ENCODE measurements at regions not wholly inside any gene's neighbourhood (a gene's known extent, or its start where the extent isn't known, plus 50 kb on each side); places are given as distances from the start of the nearest gene placed in this dataset.

GRCh38 chr3:104642827-104643226 is 723.9 kb upstream of the ALCAM start:
- Mint-ChIP-seq H3K36me3 (no peaks in the 10 kb centered on the region), H3K4me1 (ENCODE audit: unreplicated experiment) (no peaks in the 10 kb centered on the region), H3K9me3 (peaks cover 10% of the 10 kb centered on the region), H3K27ac (no peak overlapping the region), H3K27me3 (no peaks in the 10 kb centered on the region), H3K4me3 (no peak overlapping the region)
- TF ChIP-seq CTCF (conservative IDR thresholded peaks at IDR 0.05): no peak
- DNase-seq (ENCODE audit: extremely low spot score, unreplicated experiment): no peak

GRCh38 chr3:104646196-104646595 is 720.5 kb upstream of the ALCAM start:
- Mint-ChIP-seq H3K36me3 (no peaks in the 10 kb centered on the region), H3K27ac (no peak overlapping the region), H3K4me3 (no peak overlapping the region), H3K4me1 (ENCODE audit: unreplicated experiment) (no peaks in the 10 kb centered on the region), H3K27me3 (no peaks in the 10 kb centered on the region), H3K9me3 (no peaks in the 10 kb centered on the region)
- TF ChIP-seq CTCF (conservative IDR thresholded peaks at IDR 0.05): no peak
- DNase-seq (ENCODE audit: extremely low spot score, unreplicated experiment): no peak

- no peaks in the 10 kb centered on the region for H3K27me3 Mint-ChIP-seq
- H3K9me3 Mint-ChIP-seq: no peaks in the 10 kb centered on the region
- no peaks in the 10 kb centered on the region for H3K36me3 Mint-ChIP-seq
- H3K4me1 Mint-ChIP-seq (ENCODE audit: unreplicated experiment): no peaks in the 10 kb centered on the region
- DNase-seq (ENCODE audit: extremely low spot score, unreplicated experiment): no peak
- TF ChIP-seq CTCF (conservative IDR thresholded peaks at IDR 0.05): no peak
- no peak overlapping the region for H3K4me3 Mint-ChIP-seq
- H3K27ac Mint-ChIP-seq: no peak overlapping the region
Measured at GRCh38 chr3:104648823-104649222, 717.9 kb upstream of the ALCAM start.

- no peaks in the 10 kb centered on the region for H3K27me3 Mint-ChIP-seq
- no peaks in the 10 kb centered on the region for H3K4me1 Mint-ChIP-seq (ENCODE audit: unreplicated experiment)
- H3K27ac Mint-ChIP-seq: no peak overlapping the region
- no peaks in the 10 kb centered on the region for H3K9me3 Mint-ChIP-seq
- no peaks in the 10 kb centered on the region for H3K36me3 Mint-ChIP-seq
- H3K4me3 Mint-ChIP-seq: no peak overlapping the region
- DNase-seq (ENCODE audit: extremely low spot score, unreplicated experiment): no peak
- no peak for TF ChIP-seq CTCF (conservative IDR thresholded peaks at IDR 0.05)
Measured at GRCh38 chr3:104669083-104669482, 697.6 kb upstream of the ALCAM start.

- H3K36me3 Mint-ChIP-seq: no peaks in the 10 kb centered on the region
- no peak overlapping the region for H3K27ac Mint-ChIP-seq
- H3K27me3 Mint-ChIP-seq: no peaks in the 10 kb centered on the region
- peaks cover 6% of the 10 kb centered on the region for H3K9me3 Mint-ChIP-seq
- H3K4me3 Mint-ChIP-seq: no peak overlapping the region
- no peak for DNase-seq (ENCODE audit: extremely low spot score, unreplicated experiment)
- H3K4me1 Mint-ChIP-seq (ENCODE audit: unreplicated experiment): no peaks in the 10 kb centered on the region
- no peak for TF ChIP-seq CTCF (conservative IDR thresholded peaks at IDR 0.05)
Measured at GRCh38 chr3:104672331-104672730, 694.4 kb upstream of the ALCAM start.

- no peaks in the 10 kb centered on the region for H3K27me3 Mint-ChIP-seq
- no peaks in the 10 kb centered on the region for H3K36me3 Mint-ChIP-seq
- H3K9me3 Mint-ChIP-seq: peaks cover 6% of the 10 kb centered on the region
- H3K27ac Mint-ChIP-seq: no peak overlapping the region
- DNase-seq (ENCODE audit: extremely low spot score, unreplicated experiment): no peak
- no peaks in the 10 kb centered on the region for H3K4me1 Mint-ChIP-seq (ENCODE audit: unreplicated experiment)
- TF ChIP-seq CTCF (conservative IDR thresholded peaks at IDR 0.05): no peak
- no peak overlapping the region for H3K4me3 Mint-ChIP-seq
Measured at GRCh38 chr3:104673981-104674380, 692.7 kb upstream of the ALCAM start.

Measured in type B pancreatic cell (in vitro differentiated cells).